Liver (tissue), 7 donors: ENCODE measurements at regions not wholly inside any gene's neighbourhood (a gene's known extent, or its start where the extent isn't known, plus 50 kb on each side); places are given as distances from the start of the nearest gene placed in this dataset.

Source experiments
- DNase-seq: peaks from one replicate; pipeline ENCODE4 v3.0.0-alpha.2; 2017; ENCODE audit warnings: low spot score
- H3K27ac ChIP-seq, 2 donors: one replicate each; pipeline ENCODE4 v1.7.0; 2013; ENCODE audit warnings: inconsistent platforms in 2 of 2, low read length in 2 of 2, control low read depth in 1 of 2, low read depth in 1 of 2, mild to moderate bottlenecking in 1 of 2
- H3K27me3 ChIP-seq, 4 donors: one replicate each; pipeline versions ENCODE4 v1.6.1 to v1.7.0; 2013; ENCODE audit warnings: low read length in 3 of 4, inconsistent platforms in 1 of 4, mild to moderate bottlenecking in 1 of 4, moderate library complexity in 1 of 4; ENCODE audit not compliant: control insufficient read depth in 4 of 4, insufficient read depth in 4 of 4
- H3K36me3 ChIP-seq, 4 donors: one replicate each; pipeline versions ENCODE4 v1.6.1 to v1.7.0; 2013; ENCODE audit warnings: low read length in 3 of 4, mild to moderate bottlenecking in 3 of 4, low read depth in 1 of 4, moderate library complexity in 1 of 4; ENCODE audit not compliant: control insufficient read depth in 4 of 4, insufficient read depth in 3 of 4
- H3K4me1 ChIP-seq, 4 donors: one replicate each; pipeline versions ENCODE4 v1.6.1 to v1.7.0; 2013; ENCODE audit warnings: low read length in 3 of 4, mild to moderate bottlenecking in 3 of 4, moderate library complexity in 1 of 4; ENCODE audit not compliant: control insufficient read depth in 4 of 4, insufficient read depth in 4 of 4
- H3K4me3 ChIP-seq, 3 donors: one replicate each; pipeline versions ENCODE4 v1.6.1 to v1.7.0; 2013; ENCODE audit warnings: low read length in 3 of 3, control low read depth in 1 of 3, low read depth in 1 of 3, mild to moderate bottlenecking in 1 of 3
- H3K9ac ChIP-seq, 2 donors: one replicate each; pipeline ENCODE4 v1.7.0; 2013; ENCODE audit warnings: low read length in 2 of 2, mild to moderate bottlenecking in 2 of 2, moderate library complexity in 2 of 2, control low read depth in 1 of 2, low read depth in 1 of 2
- H3K9me3 ChIP-seq, 4 donors: one replicate each; pipeline versions ENCODE4 v1.6.1 to v1.7.0; 2013; ENCODE audit warnings: low read length in 3 of 4; ENCODE audit not compliant: control insufficient read depth in 4 of 4
- EGR1 ChIP-seq, 2 donors: IDR thresholded peaks; 2 replicates each; pipeline ENCODE4 v1.6.1; 2016 to 2018; ENCODE audit warnings: antibody characterized with exemption in 2 of 2, low read depth in 2 of 2
- FOXA1 ChIP-seq: IDR thresholded peaks from 2 replicates; pipeline ENCODE4 v1.6.1; 2016; ENCODE audit warnings: antibody characterized with exemption
- FOXA2 ChIP-seq: IDR thresholded peaks from 2 replicates; pipeline ENCODE4 v1.6.1; 2016; ENCODE audit warnings: antibody characterized with exemption
- GABPA ChIP-seq, 2 donors: IDR thresholded peaks in 1 of 2; conservative IDR thresholded peaks in 1 of 2; 2 replicates each; pipeline ENCODE4 v1.6.1; 2016; ENCODE audit warnings: antibody characterized with exemption in 2 of 2, mild to moderate bottlenecking in 1 of 2, moderate library complexity in 1 of 2
- HNF4A ChIP-seq, 2 donors: conservative IDR thresholded peaks; 2 replicates each; pipeline ENCODE4 v1.6.1; 2016; ENCODE audit warnings: antibody characterized with exemption in 2 of 2, mild to moderate bottlenecking in 2 of 2
- HNF4G ChIP-seq: IDR thresholded peaks from 2 replicates; pipeline ENCODE4 v1.6.1; 2016; ENCODE audit warnings: antibody characterized with exemption
- JUND ChIP-seq, 2 donors: IDR thresholded peaks; 2 replicates each; pipeline ENCODE4 v1.6.1; 2016; ENCODE audit warnings: antibody characterized with exemption in 2 of 2
- MAX ChIP-seq: IDR thresholded peaks from 2 replicates; pipeline ENCODE4 v1.6.1; 2016; ENCODE audit warnings: antibody characterized with exemption
- NR2F2 ChIP-seq: IDR thresholded peaks from 2 replicates; pipeline ENCODE4 v1.6.1; 2016; ENCODE audit warnings: antibody characterized with exemption
- RAD21 ChIP-seq, 2 donors: IDR thresholded peaks; 2 replicates each; pipeline ENCODE4 v1.6.1; 2016; ENCODE audit warnings: antibody characterized with exemption in 2 of 2, mild to moderate bottlenecking in 2 of 2
- REST ChIP-seq: IDR thresholded peaks from 2 replicates; pipeline ENCODE4 v1.6.1; 2016; ENCODE audit warnings: antibody characterized with exemption, mild to moderate bottlenecking
- RXRA ChIP-seq, 2 donors: IDR thresholded peaks; 2 replicates each; pipeline ENCODE4 v1.6.1; 2017 to 2018; ENCODE audit warnings: antibody characterized with exemption in 2 of 2, mild to moderate bottlenecking in 1 of 2
- TAF1 ChIP-seq: conservative IDR thresholded peaks from 2 replicates; pipeline ENCODE4 v1.6.1; 2016; ENCODE audit warnings: antibody characterized with exemption, mild to moderate bottlenecking
- YY1 ChIP-seq: IDR thresholded peaks from 2 replicates; pipeline ENCODE4 v1.6.1; 2016; ENCODE audit warnings: antibody characterized with exemption, mild to moderate bottlenecking
- ZBTB33 ChIP-seq: IDR thresholded peaks from 2 replicates; pipeline ENCODE4 v1.6.1; 2016; ENCODE audit warnings: antibody characterized with exemption
- WGBS: extraction: QIAGEN DNeasy Blood & Tissue Kit; methylation state at CpG from one replicate; pipeline ENCODE4 v1.1.7; 2013; 5-methylcytosine and 5-hydroxymethylcytosine counted together
- donor health status: healthy.
- donor health status: healthy.
- donor health status: healthy.
- donor health status: healthy.

GRCh38 chr11:109075976-109076375, 346.0 kb upstream of the C11orf87 start (continued):
- TF ChIP-seq TAF1 = no peak
- TF ChIP-seq YY1 = no peak
- TF ChIP-seq NR2F2 = no peak
- TF ChIP-seq MAX = no peak
- no peak for TF ChIP-seq EGR1 (IDR thresholded peaks at IDR 0.05; ENCODE audit: low read depth in 2 of 2)
- TF ChIP-seq GABPA (IDR thresholded peaks at IDR 0.05 in 1 of 2, conservative IDR thresholded peaks at IDR 0.05 in 1 of 2) = no peak
- no peak for TF ChIP-seq FOXA2

- H3K4me3 ChIP-seq = no peak overlapping the region
- WGBS = 61% methylated on average over 2 of the region's 2 CpGs
- H3K27ac ChIP-seq = no peak overlapping the region
- no peaks in the 10 kb centered on the region for H3K4me1 ChIP-seq
- no peak for TF ChIP-seq FOXA1
- TF ChIP-seq ZBTB33 = no peak
- no peak for TF ChIP-seq RXRA (IDR thresholded peaks at IDR 0.05)
- no peak for TF ChIP-seq EGR1 (IDR thresholded peaks at IDR 0.05; ENCODE audit: low read depth in 2 of 2)
- no peak for TF ChIP-seq JUND (IDR thresholded peaks at IDR 0.05)
- no peak for TF ChIP-seq HNF4G
- no peak for TF ChIP-seq YY1
- H3K9me3 ChIP-seq = no peaks in the 10 kb centered on the region
- no peaks in the 10 kb centered on the region for H3K27me3 ChIP-seq
- no peaks in the 10 kb centered on the region for H3K36me3 ChIP-seq
- no peak overlapping the region for H3K9ac ChIP-seq
- no peak for DNase-seq
Measured at GRCh38 chr11:109076870-109077269, 345.1 kb upstream of the C11orf87 start.

- Histone ChIP-seq H3K9me3 (no peaks in the 10 kb centered on the region), H3K27me3 (no peaks in the 10 kb centered on the region), H3K4me3 (no peak overlapping the region), H3K9ac (no peak overlapping the region), H3K36me3 (no peaks in the 10 kb centered on the region), H3K4me1 (no peaks in the 10 kb centered on the region), H3K27ac (no peak overlapping the region)
- WGBS = 74% methylated on average over 3 of the region's 3 CpGs
- no peak for DNase-seq
- TF ChIP-seq RAD21 (IDR thresholded peaks at IDR 0.05) (no peak), REST (no peak), JUND (IDR thresholded peaks at IDR 0.05) (no peak), ZBTB33 (no peak), HNF4A (conservative IDR thresholded peaks at IDR 0.05) (no peak), FOXA2 (no peak), FOXA1 (no peak), EGR1 (IDR thresholded peaks at IDR 0.05; ENCODE audit: low read depth in 2 of 2) (no peak)
Measured at GRCh38 chr11:109077291-109077920, 344.6 kb upstream of the C11orf87 start.
